ENCODE measurements at regions not wholly inside any gene's neighbourhood (a gene's known extent, or its start where the extent isn't known, plus 50 kb on each side); places are given as distances from the start of the nearest gene placed in this dataset.

- TF ChIP-seq CTCF (IDR thresholded peaks at IDR 0.05) (no peak), EP300 (IDR thresholded peaks at IDR 0.05) (no peak), POLR2A (IDR thresholded peaks at IDR 0.05) (no peak)
These were observed 56.8 kb upstream of the PPP2R3A start for GRCh38 chr3:135908737-135909136.

All from sigmoid colon (tissue), 4 donors.